HG03460 (cell line): ENCODE measurements at regions not wholly inside any gene's neighbourhood (a gene's known extent, or its start where the extent isn't known, plus 50 kb on each side); places are given as distances from the start of the nearest gene placed in this dataset.
"Not testable (repeated sequence)": the region's sequence is repeated elsewhere in the genome, so short reads cannot be mapped to it uniquely, and the experiment has no call there.

ENCODE experiments used
- ATAC-seq: cut with Tn5 transposase; IDR thresholded peaks from one replicate; pipeline ENCODE4 v1.9.1; 2021; ENCODE audit not compliant: unreplicated experiment

- ATAC-seq = no peak
These were observed 127.1 kb upstream of the SHH start for GRCh38 chr7:155939350-155939749.

GRCh38 chr7:155938129-155938528 is 125.9 kb upstream of the SHH start:
- no peak for ATAC-seq

- no peak for ATAC-seq
These were observed 123.5 kb upstream of the SHH start for GRCh38 chr7:155935726-155936125.

DNA sequence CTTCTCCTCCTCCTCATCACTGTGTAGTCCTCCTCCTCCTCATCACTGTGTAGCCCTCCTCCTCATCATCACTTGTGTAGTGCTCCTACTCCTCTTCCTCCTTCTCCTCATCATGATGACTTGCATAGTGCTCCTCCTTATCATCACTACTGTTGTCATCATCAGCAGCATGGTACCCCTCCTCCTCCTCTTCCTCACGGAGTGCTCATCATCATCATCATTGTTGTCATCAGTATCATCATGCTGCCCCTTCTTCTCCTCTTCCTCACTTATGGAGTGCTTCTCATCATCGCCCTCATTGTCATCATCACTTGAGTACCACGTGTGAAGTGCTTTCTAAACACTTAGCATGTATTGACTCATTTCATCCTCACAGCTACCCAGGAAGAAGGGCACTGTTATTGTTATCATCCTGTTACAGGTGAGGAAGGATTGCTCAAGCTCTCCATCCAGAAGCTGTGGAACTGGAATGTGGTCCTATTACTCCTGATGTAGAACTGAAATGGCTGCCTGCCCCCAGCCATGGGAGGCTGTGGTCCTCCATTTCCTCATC is 122.8 kb upstream of the SHH start:
- ATAC-seq = no peak

- not testable (repeated sequence) for ATAC-seq
These were observed 120.1 kb upstream of the SHH start for GRCh38 chr7:155932324-155932723.

DNA sequence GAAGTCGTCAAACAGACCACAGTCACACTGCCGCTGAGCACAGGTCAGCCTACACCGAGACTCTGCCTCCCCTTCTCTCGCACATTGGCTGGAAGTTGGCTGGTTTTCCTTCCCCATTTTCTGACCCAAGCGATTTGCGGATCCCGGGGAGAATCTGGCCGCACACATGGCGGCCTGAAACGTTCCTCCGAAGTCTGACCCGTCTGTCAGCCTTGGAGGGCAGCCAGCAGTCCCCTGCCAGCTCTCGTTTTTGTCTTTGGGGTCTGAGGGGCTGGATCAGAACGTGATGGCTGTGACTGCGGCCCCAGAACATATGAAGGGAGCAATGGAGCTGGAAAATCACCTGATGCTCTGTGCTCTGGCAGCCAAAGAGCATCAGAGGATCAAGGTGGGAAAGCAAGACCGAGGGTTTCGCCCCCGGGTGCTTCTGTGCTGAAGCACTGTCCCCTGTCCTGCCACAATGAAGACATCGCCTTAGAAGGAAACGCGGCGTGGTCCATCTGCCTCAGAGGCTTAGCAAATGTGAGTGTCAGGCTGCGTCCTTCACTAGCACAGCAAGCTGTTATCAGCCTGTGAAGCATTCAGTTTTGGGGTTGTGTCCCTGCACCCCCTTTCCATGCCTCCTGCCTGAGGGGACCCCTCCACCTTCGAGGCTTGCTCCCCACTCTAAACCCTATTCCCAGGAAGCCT is 119.3 kb upstream of the SHH start:
- ATAC-seq = no peak

DNA sequence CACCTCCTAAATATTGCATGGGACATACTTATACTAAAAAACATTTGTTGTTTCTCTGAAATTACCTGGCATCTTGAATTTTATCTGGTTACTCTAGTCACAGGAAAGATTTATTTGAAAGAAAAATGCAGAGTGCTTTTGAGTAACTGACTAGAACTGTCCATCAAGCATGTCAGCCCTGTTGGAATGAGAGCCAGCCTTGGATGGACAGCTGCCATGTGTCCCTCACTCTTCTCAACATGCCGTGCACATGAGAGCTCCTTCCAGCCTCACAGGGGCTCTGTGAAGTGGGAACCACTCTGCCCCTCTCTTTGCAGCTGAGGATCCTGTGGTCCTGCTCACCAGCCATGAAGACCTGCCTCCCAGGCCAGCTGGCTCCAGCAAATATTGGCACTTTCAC is 118.3 kb upstream of the SHH start:
- no peak for ATAC-seq

- ATAC-seq = no peak
These were observed 117.8 kb upstream of the SHH start for GRCh38 chr7:155930061-155930460.

DNA sequence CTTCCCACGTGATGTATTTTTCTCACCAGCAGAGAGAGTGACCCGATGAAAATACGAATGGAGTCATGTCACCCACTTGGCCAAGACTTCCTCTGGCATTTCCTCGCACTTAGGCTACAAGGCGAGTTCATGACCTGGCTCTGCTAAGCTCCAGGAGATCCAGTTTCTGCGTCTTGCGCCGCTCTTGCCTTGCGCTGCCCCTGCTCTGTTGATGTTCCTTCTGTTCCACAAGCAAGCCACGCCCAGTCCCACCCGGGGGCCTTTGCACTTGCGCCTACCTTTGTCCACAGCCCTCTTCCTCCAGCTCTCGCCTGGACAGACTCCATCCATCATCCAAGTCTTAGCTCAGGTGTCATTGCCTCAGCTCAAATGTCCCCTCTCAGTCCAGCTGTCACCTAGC is 116.3 kb upstream of the SHH start:
- no peak for ATAC-seq

DNA sequence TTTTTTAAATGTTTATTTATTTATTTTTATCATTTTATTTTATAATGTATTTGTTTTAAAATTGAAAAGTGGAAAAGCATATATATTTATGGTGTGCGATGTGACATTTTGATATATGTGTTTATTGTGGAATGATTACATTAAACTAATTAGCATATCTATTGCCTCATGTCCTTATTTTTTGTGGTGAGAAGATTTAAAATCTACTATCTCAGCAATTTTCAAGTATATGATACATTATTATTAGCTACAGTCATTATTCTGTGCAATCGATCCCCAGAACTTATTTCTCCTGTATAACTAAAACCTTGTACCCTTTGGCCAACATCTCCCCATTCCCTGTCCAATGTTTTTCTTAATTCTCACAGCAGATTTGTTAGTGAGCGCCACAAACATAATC is 115.6 kb upstream of the SHH start:
- ATAC-seq = no peak

DNA sequence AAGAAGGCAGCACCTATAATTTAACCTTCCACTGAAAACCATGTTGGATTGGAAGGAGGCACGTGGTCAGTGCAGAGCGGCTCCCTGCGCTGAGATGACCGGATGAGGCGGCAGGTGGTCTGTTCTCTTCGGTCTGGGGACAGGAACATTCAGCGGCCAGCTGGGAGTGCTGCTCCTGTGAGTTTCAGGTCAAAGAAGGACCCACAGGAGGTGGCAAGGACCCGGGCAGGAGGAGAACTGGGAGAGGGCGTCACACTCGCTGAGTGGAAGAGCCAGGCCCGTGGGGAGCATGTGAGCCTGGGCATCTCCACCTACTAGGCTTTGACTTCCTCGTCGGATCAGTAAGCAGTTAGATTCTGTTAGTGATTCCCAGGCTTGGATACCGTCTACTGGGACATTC is 113.4 kb upstream of the SHH start:
- no peak for ATAC-seq

DNA sequence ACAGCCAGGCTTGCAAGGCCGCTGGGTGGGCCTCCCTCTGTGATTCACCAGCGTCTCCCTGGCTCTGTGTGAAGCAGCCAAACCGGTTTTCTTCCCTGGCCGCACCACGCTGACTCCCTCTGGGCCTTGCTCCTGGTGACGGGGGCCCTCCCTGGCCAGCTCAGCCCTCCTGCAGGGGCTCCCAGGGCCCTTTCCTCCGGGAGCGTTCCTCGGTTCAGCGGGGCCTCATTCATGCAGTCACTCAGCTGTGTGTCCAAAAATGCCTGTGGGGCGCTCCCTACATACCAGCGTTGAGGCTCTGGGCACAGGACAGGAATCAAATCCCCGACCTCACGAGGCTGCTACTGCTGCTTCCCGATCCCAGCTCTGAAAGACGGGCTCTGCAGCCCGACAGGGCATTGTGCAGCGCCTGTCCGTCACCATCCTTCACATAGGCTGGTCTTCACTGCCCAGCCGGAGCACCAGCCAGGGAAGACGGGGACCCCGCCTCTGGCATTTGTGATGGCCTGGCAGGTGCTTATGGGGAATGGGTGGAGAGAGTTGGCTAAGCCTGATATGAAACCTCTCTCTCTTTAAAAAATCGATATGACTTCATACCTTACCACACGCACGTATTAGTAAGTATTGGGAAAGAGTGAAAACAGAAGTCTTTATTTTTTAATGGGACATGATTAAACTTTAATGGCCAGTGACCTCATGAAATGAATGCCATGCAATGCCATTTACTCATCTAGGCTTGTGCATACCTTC is 110.0 kb upstream of the SHH start:
- ATAC-seq = no peak

GRCh38 chr7:155921804-155922066 is 109.5 kb upstream of the SHH start:
- no peak for ATAC-seq

GRCh38 chr7:155921086-155921803 is 109.0 kb upstream of the SHH start:
- no peak for ATAC-seq

GRCh38 chr7:155920068-155920461 is 107.8 kb upstream of the SHH start:
- no peak for ATAC-seq

GRCh38 chr7:155919391-155920067 is 107.3 kb upstream of the SHH start:
- no peak for ATAC-seq

DNA sequence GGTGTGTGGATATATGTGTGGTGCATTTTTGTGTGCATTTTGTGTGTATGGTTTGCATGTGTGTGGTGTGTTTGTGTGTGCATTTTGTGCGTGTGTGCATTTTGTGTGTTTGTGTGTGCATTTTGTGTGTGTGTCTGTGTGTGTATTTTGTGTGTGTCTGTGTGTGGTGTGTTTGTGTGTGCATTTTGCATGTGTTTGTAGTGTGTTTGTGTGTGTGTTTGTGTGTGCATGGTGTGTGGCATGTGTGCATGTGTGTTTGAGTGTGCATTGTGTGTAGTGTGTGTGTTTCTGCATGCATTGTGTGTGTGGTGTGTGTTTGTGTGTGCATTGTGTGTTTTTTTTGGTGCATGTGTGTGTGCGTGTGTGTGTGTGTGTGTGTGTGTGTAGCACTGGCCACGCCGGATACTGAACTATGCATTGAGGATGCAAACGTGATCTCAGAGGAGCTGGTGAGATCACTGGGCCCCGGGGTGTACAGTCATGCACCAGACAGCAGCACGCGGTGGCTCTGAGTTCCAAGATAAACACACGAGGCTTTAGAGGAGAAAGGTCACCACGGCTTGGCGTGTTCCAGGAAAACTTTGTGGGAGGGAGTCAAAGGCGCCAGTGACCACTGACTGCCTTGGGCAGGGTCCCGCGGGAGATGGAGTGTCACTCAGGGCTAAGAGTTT is 106.6 kb upstream of the SHH start:
- ATAC-seq = no peak

- no peak for ATAC-seq
These were observed 105.7 kb upstream of the SHH start for GRCh38 chr7:155917836-155918430.

- no peak for ATAC-seq
These were observed 104.8 kb upstream of the SHH start for GRCh38 chr7:155916926-155917655.

GRCh38 chr7:155914341-155914740 is 102.1 kb upstream of the SHH start:
- ATAC-seq = no peak
